K562 (cell line): ENCODE measurements at regions not wholly inside any gene's neighbourhood (a gene's known extent, or its start where the extent isn't known, plus 50 kb on each side); places are given as distances from the start of the nearest gene placed in this dataset.

ENCODE experiments used
- ATAC-seq: fragments of 200-7000 bp; cut with Tn5 transposase; 3 replicates; pipeline ENCODE4 v1.9.1; 2020; ENCODE audit warnings: moderate library complexity
- BruUV-seq: library from RNA; stranded (reverse); fragments of 400-500 nt; replicated peaks from 2 replicates; lab custom pipeline; 2021; lab: Mats Ljungman, UMichigan
- CTCF ChIA-PET: fragments of 300-600 bp; formaldehyde crosslinking; extraction: SDS; loops from one replicate; lab custom pipeline; 2021; ENCODE audit warnings: low intra/inter-chr PET ratio; lab: Yijun Ruan, JAX
- POLR2A ChIA-PET: fragments of 300-600, 350-650 bp; sonication (Branson Sonifier 250); formaldehyde crosslinking; extraction: SDS; loops from one replicate; lab custom pipeline; 2021; ENCODE audit warnings: antibody characterized with exemption, inconsistent platforms; lab: Yijun Ruan, JAX
- DNase-seq, 4 experiments: peaks; one replicate each; pipeline versions ENCODE4 v3.0.0 to v3.0.0-alpha.2; 2011 to 2018; ENCODE audit warnings: low spot score in 3 of 4, mixed read lengths in 3 of 4; ENCODE audit errors: extremely low read depth in 1 of 4
- FAIRE-seq: peaks from 2 replicates; lab custom pipeline; 2011; peaks lifted over from hg19 to GRCh38; lab: Jason Lieb, UNC
- H2AFZ ChIP-seq: 2 replicates; pipeline ENCODE4 v1.6.0; 2011; ENCODE audit warnings: low read depth, low read length, control low read depth, inconsistent platforms
- H3K27ac ChIP-seq: fragments of 200-600 bp; 3 replicates; pipeline ENCODE4 v1.8.0; 2011; ENCODE audit warnings: low read depth, mild to moderate bottlenecking, control low read depth, inconsistent platforms, low read length, moderate library complexity, mixed read lengths; ENCODE audit errors: extremely low read depth
- H3K27me3 ChIP-seq, 2 experiments: fragments of 300-600 bp in 1 of 2; 2 replicates in 1 of 2; 3 replicates in 1 of 2; pipeline versions ENCODE4 v1.6.0 to v1.8.0; 2011; ENCODE audit warnings: inconsistent platforms in 2 of 2, low read length in 2 of 2, mild to moderate bottlenecking in 1 of 2, mixed read lengths in 1 of 2, moderate library complexity in 1 of 2; ENCODE audit not compliant: control insufficient read depth in 2 of 2, insufficient read depth in 2 of 2
- H3K36me3 ChIP-seq: fragments of 300-600 bp; 3 replicates; pipeline ENCODE4 v1.8.0; 2011; ENCODE audit warnings: mild to moderate bottlenecking, low read length, inconsistent platforms; ENCODE audit not compliant: control insufficient read depth, insufficient read depth
- H3K4me1 ChIP-seq, 2 experiments: fragments of 200-600 bp in 1 of 2; replicated peaks in 1 of 2; 2 replicates in 1 of 2; 3 replicates in 1 of 2; pipeline versions ENCODE4 v1.5.1 to v1.8.0; 2011; ENCODE audit warnings: inconsistent platforms in 2 of 2, low read length in 2 of 2, mild to moderate bottlenecking in 1 of 2, mixed read lengths in 1 of 2, moderate library complexity in 1 of 2; ENCODE audit not compliant: control insufficient read depth in 2 of 2, insufficient read depth in 2 of 2
- H3K4me2 ChIP-seq: 2 replicates; pipeline ENCODE4 v1.6.1; 2011; ENCODE audit warnings: low read length, control low read depth, inconsistent platforms, mixed read lengths; ENCODE audit not compliant: insufficient read depth
- H3K4me3 ChIP-seq: fragments of 200-600 bp; sonication (generic), shearing (Covaris generic); 2 replicates; pipeline ENCODE4 v1.5.1; 2016; ENCODE audit warnings: control low read depth, inconsistent platforms
- H3K79me2 ChIP-seq: fragments of 200-600 bp; 3 replicates; pipeline ENCODE4 v1.8.0; 2011; ENCODE audit warnings: low read length, inconsistent platforms; ENCODE audit not compliant: control insufficient read depth, insufficient read depth
- H3K9ac ChIP-seq, 2 experiments: 2 replicates each; pipeline versions ENCODE4 v1.6.0 to v1.6.1; 2011; ENCODE audit warnings: low read depth in 2 of 2, low read length in 2 of 2, control low read depth in 1 of 2, inconsistent platforms in 1 of 2, mild to moderate bottlenecking in 1 of 2, mixed read lengths in 1 of 2; ENCODE audit not compliant: insufficient read depth in 1 of 2
- H3K9me1 ChIP-seq: one replicate; pipeline ENCODE4 v1.6.0; 2011; ENCODE audit warnings: inconsistent platforms, mild to moderate bottlenecking, low read length, moderate library complexity; ENCODE audit not compliant: control insufficient read depth, insufficient read depth
- H3K9me3 ChIP-seq: replicated peaks from 2 replicates; pipeline ENCODE4 v1.5.1; 2011; ENCODE audit warnings: low read depth, low read length, inconsistent platforms; ENCODE audit not compliant: control insufficient read depth, insufficient read depth
- H4K20me1 ChIP-seq: replicated peaks from 2 replicates; pipeline ENCODE4 v1.6.1; 2011; ENCODE audit warnings: low read length, inconsistent platforms, mixed read lengths; ENCODE audit not compliant: control insufficient read depth, insufficient read depth
- DMBX1 ChIP-seq: fragments of 250-450 bp; sonication (Bioruptor Pico); IDR thresholded peaks from 2 replicates; pipeline ENCODE4 v1.8.0; 2022; ENCODE audit warnings: inconsistent platforms, mild to moderate bottlenecking, moderate library complexity, borderline replicate concordance
- ESRRB ChIP-seq: fragments of 250-450 bp; sonication (Bioruptor Pico); IDR thresholded peaks from 2 replicates; pipeline ENCODE4 v1.5.0; 2020; ENCODE audit warnings: mild to moderate bottlenecking, moderate library complexity, borderline replicate concordance
- MEF2D ChIP-seq: conservative IDR thresholded peaks from 2 replicates; pipeline ENCODE4 v1.6.1; 2016; ENCODE audit warnings: low read depth, missing genetic modification characterization, missing compliant biosample characterization
- NR2F6 ChIP-seq: fragments of 450-650 bp; formaldehyde crosslinking; IDR thresholded peaks from 2 replicates; pipeline ENCODE4 v1.4.0; 2020; ENCODE audit warnings: mild to moderate bottlenecking
- PRMT5 ChIP-seq: sonication (generic); formaldehyde crosslinking; IDR thresholded peaks from 2 replicates; pipeline ENCODE4 v1.5.0; 2020; ENCODE audit warnings: missing genetic modification reagents
- STAT6 ChIP-seq: sonication (generic); formaldehyde crosslinking; IDR thresholded peaks from 2 replicates; pipeline ENCODE4 v1.8.1; 2023; ENCODE audit warnings: mild to moderate bottlenecking, missing genetic modification reagents
- ZBTB2 ChIP-seq: fragments of 450-650 bp; IDR thresholded peaks from 2 replicates; pipeline ENCODE4 v1.6.1; 2016; ENCODE audit warnings: antibody characterized with exemption
- WGBS: fragments of 100-300 bp; shearing (Covaris generic); methylation state at CpG from one replicate; pipeline ENCODE4 v1.1.6; 2016; ENCODE audit warnings: low coverage, mixed read lengths; ENCODE audit not compliant: insufficient coverage; ENCODE audit errors: missing lambda C conversion rate; 5-methylcytosine and 5-hydroxymethylcytosine counted together
- in situ Hi-C: fragments of 300-500 bp; cut with MboI; formaldehyde crosslinking; loops from 4 replicates; pipeline ENCODE4 v1.15.0; 2018; ENCODE audit warnings: inconsistent platforms, mixed read lengths
- intact Hi-C: fragments of 100-400 bp; cut with micrococcal nuclease; formaldehyde crosslinking; loops from 2 replicates; pipeline ENCODE4 v1.14.2; 2022

GRCh38 chr16:87131996-87132345, 185.2 kb downstream of the C16orf95 start:
- H3K4me3 ChIP-seq = no peak overlapping the region
- no peak overlapping the region for H3K27ac ChIP-seq
- no peak overlapping the region for H2AFZ ChIP-seq
- H3K4me1 ChIP-seq = no peaks in the 10 kb centered on the region
- WGBS = 8% methylated on average over 6 of the region's 6 CpGs
- in situ Hi-C loops (no loop called here), intact Hi-C loops (no loop called here)
- no peak for FAIRE-seq
- H3K79me2 ChIP-seq = no peaks in the 10 kb centered on the region
- BruUV-seq = no TSS peak
- H3K9me3 ChIP-seq = peaks cover 3% of the 10 kb centered on the region
- CTCF ChIA-PET = no interaction called here
- peaks cover 3 to 49% of the 10 kb centered on the region in 2 experiments; a peak in 2 of 5 replicates for H3K27me3 ChIP-seq
- no peaks in the 10 kb centered on the region for H3K36me3 ChIP-seq
- no peak overlapping the region for H3K4me2 ChIP-seq
- no peak for TF ChIP-seq DMBX1 (CRISPR knock-in tag)
- no peak for TF ChIP-seq MEF2D (tag)
- no peak for TF ChIP-seq ESRRB (CRISPR knock-in tag)
- no peak for TF ChIP-seq NR2F6 (CRISPR knock-in tag)
- no peak for TF ChIP-seq ZBTB2
- TF ChIP-seq PRMT5 (CRISPR knock-in tag) = no peak
- TF ChIP-seq STAT6 = no peak
- TF ChIP-seq, all 486 proteins: peak for 0
- ATAC-seq (no peak), DNase-seq (no peak)
- Histone ChIP-seq H4K20me1 (peaks cover 5% of the 10 kb centered on the region; the same call in 1 of the 2 replicates), H3K9ac (no peak overlapping the region), H3K9me1 (no peaks in the 10 kb centered on the region)
- POLR2A ChIA-PET = no interaction called here
